Left colon (tissue), 2 donors: ENCODE measurements at regions not wholly inside any gene's neighbourhood (a gene's known extent, or its start where the extent isn't known, plus 50 kb on each side); places are given as distances from the start of the nearest gene placed in this dataset.
"Not testable (repeated sequence)": the region's sequence is repeated elsewhere in the genome, so short reads cannot be mapped to it uniquely, and the experiment has no call there.

Experiments
- ATAC-seq: fragments of 200-7000 bp; cut with Tn5 transposase; one replicate; pipeline ENCODE4 v1.9.1; 2020; ENCODE audit warnings: mild to moderate bottlenecking, moderate library complexity
- DNase-seq, 2 donors: peaks; one replicate each; pipeline ENCODE4 v3.0.0-alpha.2; 2020
- intact Hi-C, 2 donors: fragments of 100-400 bp; cut with DNase I in 1 of 2; cut with micrococcal nuclease in 1 of 2; formaldehyde crosslinking; loops; one replicate each; pipeline versions ENCODE4 v1.11.2 to v1.14.0; 2022; cut with DNase I, micrococcal nuclease
- donor health status: DM: no; HTN: no; CAD: no.
- donor health status: DM: yes; HTN: yes; CAD: no.

GRCh38 chr7:81226234-81226633, 307.4 kb upstream of the SEMA3C start:
- intact Hi-C loops, result no loop called here
- DNase-seq (no peak), ATAC-seq (no peak)

GRCh38 chr7:81222692-81223091, 303.8 kb upstream of the SEMA3C start:
- DNase-seq, ATAC-seq, intact Hi-C loops: not testable (repeated sequence)

- no peak for DNase-seq
- intact Hi-C loops, result no loop called here
- no peak for ATAC-seq
Observed at GRCh38 chr7:81221527-81222217, 302.8 kb upstream of the SEMA3C start.

- ATAC-seq, result no peak
- intact Hi-C loops, result no loop called here
- DNase-seq, result no peak
Observed at GRCh38 chr7:81218480-81219106, 299.7 kb upstream of the SEMA3C start.

GRCh38 chr7:81213394-81213793, 294.5 kb upstream of the SEMA3C start:
- intact Hi-C loops, result no loop called here
- DNase-seq (no peak), ATAC-seq (no peak)

- intact Hi-C loops, result no loop called here
- DNase-seq, result no peak
- ATAC-seq, result no peak
Observed at GRCh38 chr7:81211934-81212320, 293.1 kb upstream of the SEMA3C start.

- no peak for ATAC-seq
- intact Hi-C loops, result no loop called here
Observed at GRCh38 chr7:81211204-81211933, 292.5 kb upstream of the SEMA3C start.

GRCh38 chr7:81210137-81211064, 291.6 kb upstream of the SEMA3C start:
- intact Hi-C loops, result no loop called here
- no peak for DNase-seq
- ATAC-seq, result no peak

More at GRCh38 chr7:81211204-81211933, 292.5 kb upstream of the SEMA3C start:
- DNase-seq, result no peak

GRCh38 chr7:81209059-81209458, 290.2 kb upstream of the SEMA3C start:
- no peak for DNase-seq
- intact Hi-C loops, result no loop called here
- ATAC-seq, result no peak

- intact Hi-C loops, result no loop called here
- no peak for ATAC-seq
- DNase-seq, result no peak
Observed at GRCh38 chr7:81207801-81208200, 288.9 kb upstream of the SEMA3C start.

- intact Hi-C loops, result no loop called here
- ATAC-seq, result no peak
- DNase-seq, result no peak
Observed at GRCh38 chr7:81206667-81207360, 288.0 kb upstream of the SEMA3C start.

GRCh38 chr7:81206217-81206616, 287.4 kb upstream of the SEMA3C start:
- intact Hi-C loops, result no loop called here
- ATAC-seq (no peak), DNase-seq (no peak)

- DNase-seq, result no peak
- intact Hi-C loops, result no loop called here
- ATAC-seq, result no peak
Observed at GRCh38 chr7:81201188-81201587, 282.3 kb upstream of the SEMA3C start.

- intact Hi-C loops, result no loop called here
- no peak for ATAC-seq
- no peak for DNase-seq
Observed at GRCh38 chr7:81198766-81199165, 279.9 kb upstream of the SEMA3C start.

GRCh38 chr7:81197266-81197665, 278.4 kb upstream of the SEMA3C start:
- intact Hi-C loops, result no loop called here
- no peak for DNase-seq
- no peak for ATAC-seq

- ATAC-seq, result no peak
- no peak for DNase-seq
- intact Hi-C loops, result no loop called here
Observed at GRCh38 chr7:81195033-81195432, 276.2 kb upstream of the SEMA3C start.

GRCh38 chr7:81190997-81191768, 272.3 kb upstream of the SEMA3C start:
- ATAC-seq, result no peak
- DNase-seq, result no peak
- intact Hi-C loops, result no loop called here

- intact Hi-C loops, result no loop called here
- no peak for ATAC-seq
- no peak for DNase-seq
Observed at GRCh38 chr7:81187753-81188152, 268.9 kb upstream of the SEMA3C start.
